ENCODE measurements at regions not wholly inside any gene's neighbourhood (a gene's known extent, or its start where the extent isn't known, plus 50 kb on each side); places are given as distances from the start of the nearest gene placed in this dataset.

- Histone ChIP-seq H3K4me1 (no peaks in the 10 kb centered on the region), H3K27ac (no peak overlapping the region), H3K4me3 (no peak overlapping the region), H3K9me3 (no peaks in the 10 kb centered on the region), H3K4me2 (no peak overlapping the region)
- no peak for FAIRE-seq
- no peak for ATAC-seq
- WGBS (ENCODE audit: missing lambda C conversion rate): 0% methylated on average over 1 of the region's 1 CpG
- CTCF ChIA-PET: no interaction called here
- POLR2A ChIA-PET: no interaction called here
- DNase-seq (ENCODE audit: low read depth in 1 of 2, low spot score in 1 of 2): no peak
- no peak for TF ChIP-seq HMGXB4 (CRISPR knock-in tag; IDR thresholded peaks at IDR 0.05; ENCODE audit: borderline replicate concordance)
- TF ChIP-seq MAX (IDR thresholded peaks at IDR 0.05): no peak
- no peak for TF ChIP-seq KDM1A (IDR thresholded peaks at IDR 0.05; ENCODE audit: low read depth)
- no peak for TF ChIP-seq NPAS2 (CRISPR knock-in tag; IDR thresholded peaks at IDR 0.05; ENCODE audit: borderline replicate concordance)
- no peak for TF ChIP-seq CBX8 (IDR thresholded peaks at IDR 0.05)
- no peak for TF ChIP-seq FOSL2 (IDR thresholded peaks at IDR 0.05)
- no peak for TF ChIP-seq FOSL2 (CRISPR knock-in tag; IDR thresholded peaks at IDR 0.05)
- no peak for TF ChIP-seq ATOH8 (CRISPR knock-in tag; IDR thresholded peaks at IDR 0.05; ENCODE audit: low read depth)
- TF ChIP-seq KDM5A (IDR thresholded peaks at IDR 0.05): no peak
- TF ChIP-seq RFX5 (IDR thresholded peaks at IDR 0.05): no peak
- no peak for TF ChIP-seq MYC (IDR thresholded peaks at IDR 0.05; ENCODE audit: borderline replicate concordance, low read length)
- no peak for TF ChIP-seq TFCP2L1 (CRISPR knock-in tag; IDR thresholded peaks at IDR 0.05)
- TF ChIP-seq HDAC2 (IDR thresholded peaks at IDR 0.05): no peak
- no peak for TF ChIP-seq ELK1 (IDR thresholded peaks at IDR 0.05; ENCODE audit: low read depth, low read length)
- TF ChIP-seq FOSB (CRISPR knock-in tag; IDR thresholded peaks at IDR 0.05): no peak
- TF ChIP-seq RAD21 (conservative IDR thresholded peaks at IDR 0.05 in 1 of 2, IDR thresholded peaks at IDR 0.05 in 1 of 2): no peak
- no peak for TF ChIP-seq GATA3 (IDR thresholded peaks at IDR 0.05; ENCODE audit: borderline replicate concordance)
- TF ChIP-seq CTCF (IDR thresholded peaks at IDR 0.05): no peak
- TF ChIP-seq PHF8 (IDR thresholded peaks at IDR 0.05; ENCODE audit: borderline replicate concordance, low read depth): no peak
These were observed 86.8 kb downstream of the TEX35 start for GRCh38 chr1:178599745-178600144.

- no peak for DNase-seq (ENCODE audit: low read depth in 1 of 2, low spot score in 1 of 2)
- no peak for ATAC-seq
- WGBS (ENCODE audit: missing lambda C conversion rate): 87% methylated on average over 5 of the region's 5 CpGs
- Histone ChIP-seq H3K4me3 (no peak overlapping the region), H3K9me3 (no peaks in the 10 kb centered on the region), H3K27ac (no peak overlapping the region), H3K4me1 (peaks cover 6% of the 10 kb centered on the region; the same call in 2 of the 3 replicates), H3K4me2 (no peak overlapping the region)
- no peak for TF ChIP-seq ZNF302 (CRISPR knock-in tag; IDR thresholded peaks at IDR 0.05)
- no peak for TF ChIP-seq CBX2 (IDR thresholded peaks at IDR 0.05; ENCODE audit: borderline replicate concordance, low read depth)
- no peak for TF ChIP-seq HEYL (CRISPR knock-in tag; IDR thresholded peaks at IDR 0.05)
- TF ChIP-seq MYC (IDR thresholded peaks at IDR 0.05; ENCODE audit: borderline replicate concordance, low read length): no peak
- TF ChIP-seq HOXA7 (CRISPR knock-in tag; IDR thresholded peaks at IDR 0.05): no peak
- TF ChIP-seq FOSL2 (IDR thresholded peaks at IDR 0.05): no peak
- TF ChIP-seq FOSL2 (CRISPR knock-in tag; IDR thresholded peaks at IDR 0.05): no peak
- TF ChIP-seq CEBPB (IDR thresholded peaks at IDR 0.05): no peak
- TF ChIP-seq RAD21 (conservative IDR thresholded peaks at IDR 0.05 in 1 of 2, IDR thresholded peaks at IDR 0.05 in 1 of 2): no peak
- TF ChIP-seq MAZ (IDR thresholded peaks at IDR 0.05; ENCODE audit: borderline replicate concordance, low read depth, low read length): no peak
- no peak for TF ChIP-seq SREBF2 (IDR thresholded peaks at IDR 0.05)
- TF ChIP-seq BHLHE40 (IDR thresholded peaks at IDR 0.05; ENCODE audit: low read depth, low read length): no peak
- TF ChIP-seq POLR2A (IDR thresholded peaks at IDR 0.05; ENCODE audit: low read length): no peak
- no peak for TF ChIP-seq RNF2 (IDR thresholded peaks at IDR 0.05; ENCODE audit: borderline replicate concordance, low read depth)
- no peak for TF ChIP-seq PBX3 (IDR thresholded peaks at IDR 0.05)
- TF ChIP-seq MAFK (IDR thresholded peaks at IDR 0.05; ENCODE audit: partially characterized antibody): no peak
- TF ChIP-seq CHD4 (IDR thresholded peaks at IDR 0.05; ENCODE audit: borderline replicate concordance): no peak
- TF ChIP-seq EP300 (IDR thresholded peaks at IDR 0.05): no peak
- CTCF ChIA-PET: interaction anchor here (1.3 kb wide), 1 partner anchor 61 kb away, joined by 4 read pairs; no protein-coding TSS in a partner anchor
- no peak for FAIRE-seq
- POLR2A ChIA-PET: no interaction called here
These were observed 91.0 kb downstream of the TEX35 start for GRCh38 chr1:178603926-178604325.
